ENCODE measurements at regions not wholly inside any gene's neighbourhood (a gene's known extent, or its start where the extent isn't known, plus 50 kb on each side); places are given as distances from the start of the nearest gene placed in this dataset.

DNA sequence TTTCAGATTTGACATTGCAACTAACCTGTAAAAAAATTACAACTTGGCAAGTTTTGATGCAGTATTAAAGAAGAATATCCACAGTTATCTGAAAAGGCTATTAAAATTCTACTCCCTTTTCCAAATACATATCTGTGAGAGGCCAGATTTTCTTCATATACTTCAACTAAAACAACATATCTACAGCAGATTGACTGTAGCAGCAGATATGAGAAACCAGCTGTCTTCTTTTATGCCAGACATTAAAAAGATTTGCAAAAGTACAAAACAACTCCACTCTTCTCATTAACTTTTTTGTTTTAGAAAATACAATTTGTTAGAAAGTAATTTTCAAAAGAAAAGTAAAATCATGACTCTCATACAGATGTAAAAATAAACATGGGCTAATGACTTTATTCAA is 281.1 kb upstream of the PCSK5 start:
- ATAC-seq (ENCODE audit: low read depth in 2 of 2): no peak

GRCh38 chr9:75610246-75610645 is 280.2 kb upstream of the PCSK5 start:
- H3K4me3 Mint-ChIP-seq: no peak overlapping the region
- no peak for ATAC-seq (ENCODE audit: low read depth in 2 of 2)
- H3K36me3 Mint-ChIP-seq: no peaks in the 10 kb centered on the region
- no peak for DNase-seq
- peaks cover 7 to 14% (median 12%) of the 10 kb centered on the region in 3 donors for H3K27me3 Mint-ChIP-seq
- H3K9me3 Mint-ChIP-seq: peaks cover 0 to 18% (median 2%) of the 10 kb centered on the region in 7 donors
- no peaks in the 10 kb centered on the region for H3K4me1 Mint-ChIP-seq
- no peak overlapping the region for H3K27ac Mint-ChIP-seq

More for the DNA sequence above, 281.1 kb upstream of the PCSK5 start:
- H3K36me3 Mint-ChIP-seq: no peaks in the 10 kb centered on the region
- H3K27ac Mint-ChIP-seq: no peak overlapping the region
- DNase-seq: no peak
- peaks cover 0 to 18% (median 2%) of the 10 kb centered on the region in 7 donors for H3K9me3 Mint-ChIP-seq
- no peaks in the 10 kb centered on the region for H3K4me1 Mint-ChIP-seq
- H3K27me3 Mint-ChIP-seq: peaks cover 6 to 14% (median 12%) of the 10 kb centered on the region in 3 donors
- H3K4me3 Mint-ChIP-seq: no peak overlapping the region

GRCh38 chr9:75612205-75612604 is 278.3 kb upstream of the PCSK5 start:
- H3K4me1 Mint-ChIP-seq: no peaks in the 10 kb centered on the region
- no peak for ATAC-seq (ENCODE audit: low read depth in 2 of 2)
- DNase-seq: no peak
- H3K36me3 Mint-ChIP-seq: no peaks in the 10 kb centered on the region
- H3K4me3 Mint-ChIP-seq: no peak overlapping the region
- no peak overlapping the region for H3K27ac Mint-ChIP-seq
- peaks cover 0 to 22% (median 2%) of the 10 kb centered on the region in 7 donors for H3K9me3 Mint-ChIP-seq
- H3K27me3 Mint-ChIP-seq: peaks cover 0 to 27% (median 20%) of the 10 kb centered on the region in 3 donors

DNA sequence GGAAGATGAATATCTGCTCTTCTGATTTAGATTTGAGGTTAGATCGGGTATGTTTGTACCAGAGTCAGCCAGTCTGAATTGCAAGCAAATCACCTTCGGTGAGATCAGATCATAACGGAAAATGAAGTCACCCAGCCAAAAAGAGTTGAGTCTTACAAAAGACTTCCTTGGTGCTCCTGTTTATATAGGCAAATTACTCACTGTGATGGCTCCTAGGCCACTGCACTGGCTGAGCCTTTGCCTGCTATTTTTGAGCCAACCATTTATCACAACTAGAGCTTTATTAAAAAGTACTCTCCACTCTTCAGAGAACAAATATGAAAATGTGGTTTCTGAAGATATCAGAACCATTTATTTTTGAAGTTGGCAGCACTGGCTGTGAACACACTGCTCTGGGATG is 277.7 kb upstream of the PCSK5 start:
- no peaks in the 10 kb centered on the region for H3K36me3 Mint-ChIP-seq
- H3K27ac Mint-ChIP-seq: no peak overlapping the region
- H3K27me3 Mint-ChIP-seq: peaks cover 0 to 27% (median 20%) of the 10 kb centered on the region in 3 donors
- H3K4me3 Mint-ChIP-seq: no peak overlapping the region
- DNase-seq: no peak
- ATAC-seq (ENCODE audit: low read depth in 2 of 2): no peak
- no peaks in the 10 kb centered on the region for H3K4me1 Mint-ChIP-seq
- peaks cover 0 to 18% (median 2%) of the 10 kb centered on the region in 7 donors for H3K9me3 Mint-ChIP-seq

DNA sequence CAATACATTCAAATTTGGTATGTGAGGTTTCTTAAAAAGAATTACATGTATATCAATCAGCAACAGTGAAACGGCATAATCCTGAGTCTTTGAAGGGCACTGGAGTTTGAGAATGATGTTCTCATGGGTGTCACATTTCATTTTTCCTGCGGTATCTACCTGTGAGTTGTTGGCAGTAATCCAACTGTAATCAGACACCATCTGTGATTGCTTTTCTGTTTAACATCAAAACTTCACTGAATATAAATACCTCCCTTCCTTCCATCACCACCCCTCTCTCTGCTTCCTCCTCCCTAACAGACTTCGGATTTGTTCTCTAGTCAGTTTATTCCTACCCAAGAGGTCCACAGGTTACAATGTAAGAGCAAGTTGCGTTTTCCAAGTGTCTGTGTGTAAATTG is 275.2 kb upstream of the PCSK5 start:
- Mint-ChIP-seq H3K27ac (no peak overlapping the region), H3K4me3 (no peak overlapping the region), H3K4me1 (no peaks in the 10 kb centered on the region), H3K36me3 (no peaks in the 10 kb centered on the region), H3K9me3 (peaks cover 0 to 16% (median 6%) of the 10 kb centered on the region in 7 donors), H3K27me3 (peaks cover 0 to 27% (median 20%) of the 10 kb centered on the region in 3 donors)
- ATAC-seq (ENCODE audit: low read depth in 2 of 2) (no peak), DNase-seq (no peak)

GRCh38 chr9:75616052-75616451 is 274.4 kb upstream of the PCSK5 start:
- DNase-seq (no peak), ATAC-seq (ENCODE audit: low read depth in 2 of 2) (no peak)
- Mint-ChIP-seq H3K4me3 (no peak overlapping the region), H3K9me3 (peaks cover 0 to 11% (median 4%) of the 10 kb centered on the region in 7 donors), H3K36me3 (no peaks in the 10 kb centered on the region), H3K4me1 (no peaks in the 10 kb centered on the region), H3K27me3 (peaks cover 4 to 20% (median 16%) of the 10 kb centered on the region in 3 donors), H3K27ac (peak overlapping the region in 1 of 6 donors; percentile 1)

DNA sequence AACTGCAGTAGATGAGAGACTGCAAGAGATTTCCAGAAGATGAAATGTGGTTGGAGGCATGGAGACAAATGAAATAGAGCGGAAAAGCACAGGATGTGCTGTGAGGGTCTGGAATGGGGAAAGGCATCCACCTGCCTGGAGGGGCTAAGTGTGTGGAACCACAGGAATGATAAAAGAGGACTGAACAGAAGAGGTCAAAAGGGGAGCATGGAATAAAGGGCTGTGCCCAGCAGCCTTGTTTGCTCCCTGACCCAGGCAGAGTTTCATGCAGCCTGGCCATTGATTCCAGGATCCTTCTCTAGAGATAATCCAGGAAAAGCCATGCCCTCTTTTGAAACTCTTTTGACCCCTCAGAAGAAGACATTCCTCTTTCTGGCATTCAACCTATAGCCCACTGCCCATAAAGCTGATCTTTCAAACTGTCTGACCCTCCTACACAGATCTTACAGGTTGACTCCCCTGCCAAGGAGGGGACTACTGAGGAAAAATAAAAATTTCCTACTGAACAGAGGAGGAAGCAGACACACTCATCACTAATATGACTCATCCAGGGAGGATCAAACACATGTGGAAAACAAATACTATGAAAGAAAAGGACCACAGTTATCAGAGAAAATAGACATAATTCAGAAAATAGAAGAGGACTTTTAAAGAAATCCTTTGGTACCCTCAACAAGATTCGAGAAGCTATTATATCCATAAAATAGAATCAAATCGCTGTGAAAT is 273.5 kb upstream of the PCSK5 start:
- Mint-ChIP-seq H3K27me3 (peaks cover 13 to 14% (median 14%) of the 10 kb centered on the region in 3 donors), H3K4me1 (no peaks in the 10 kb centered on the region), H3K9me3 (peaks cover 0 to 12% (median 4%) of the 10 kb centered on the region in 7 donors), H3K36me3 (no peaks in the 10 kb centered on the region), H3K4me3 (no peak overlapping the region), H3K27ac (no peak overlapping the region)
- no peak for DNase-seq
- ATAC-seq (ENCODE audit: low read depth in 2 of 2): no peak

DNA sequence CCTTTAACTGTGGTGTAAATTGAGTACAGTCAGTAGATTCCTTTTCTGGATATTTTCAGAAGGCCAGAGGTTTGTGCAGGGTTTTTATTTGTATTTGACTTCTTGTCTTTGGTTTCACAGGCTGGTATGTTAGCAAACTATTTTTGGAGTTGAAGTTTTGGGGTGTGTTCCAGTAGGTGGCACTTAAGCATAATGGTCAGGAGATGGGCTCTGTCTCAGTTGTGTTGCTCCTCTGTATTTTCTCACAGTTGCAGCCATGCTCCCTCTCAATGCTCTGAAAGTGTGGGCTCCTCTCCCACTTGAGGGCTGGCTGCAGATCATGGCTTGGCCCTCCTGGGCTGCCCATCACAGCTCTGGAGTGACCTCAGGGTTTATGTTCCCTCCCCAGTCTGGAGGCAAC is 267.0 kb upstream of the PCSK5 start:
- H3K9me3 Mint-ChIP-seq: peaks cover 0 to 14% (median 0%) of the 10 kb centered on the region in 7 donors
- no peak overlapping the region for H3K4me3 Mint-ChIP-seq
- ATAC-seq (ENCODE audit: low read depth in 2 of 2) (no peak), DNase-seq (no peak)
- H3K36me3 Mint-ChIP-seq: no peaks in the 10 kb centered on the region
- H3K27ac Mint-ChIP-seq: no peak overlapping the region
- no peaks in the 10 kb centered on the region for H3K4me1 Mint-ChIP-seq
- peaks cover 0 to 43% (median 9%) of the 10 kb centered on the region in 3 donors for H3K27me3 Mint-ChIP-seq

DNA sequence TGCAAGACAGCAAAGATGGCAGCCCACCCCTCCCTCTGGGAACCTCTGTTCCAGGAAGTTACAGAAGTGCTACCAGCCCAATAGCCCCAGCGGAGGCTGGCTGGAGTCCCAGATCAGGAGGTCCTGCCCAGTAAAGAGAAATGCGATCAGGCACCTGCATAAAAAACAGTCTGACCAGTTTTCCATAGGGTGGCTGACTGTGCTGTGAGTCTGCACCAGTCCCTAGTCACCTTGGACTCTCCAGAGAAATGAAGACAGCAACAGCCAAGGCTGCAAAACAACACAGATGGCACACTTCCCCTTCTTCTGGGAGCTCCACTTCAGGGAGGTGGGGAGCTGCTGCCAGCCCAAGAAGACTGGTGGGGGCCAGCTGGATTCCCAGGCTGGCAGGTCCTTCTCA is 265.5 kb upstream of the PCSK5 start:
- H3K27ac Mint-ChIP-seq: no peak overlapping the region
- peaks cover 0 to 48% (median 9%) of the 10 kb centered on the region in 3 donors for H3K27me3 Mint-ChIP-seq
- H3K36me3 Mint-ChIP-seq: no peaks in the 10 kb centered on the region
- no peak overlapping the region for H3K4me3 Mint-ChIP-seq
- H3K4me1 Mint-ChIP-seq: no peaks in the 10 kb centered on the region
- no peak for ATAC-seq (ENCODE audit: low read depth in 2 of 2)
- no peak for DNase-seq
- H3K9me3 Mint-ChIP-seq: peaks cover 0 to 7% (median 0%) of the 10 kb centered on the region in 7 donors

DNA sequence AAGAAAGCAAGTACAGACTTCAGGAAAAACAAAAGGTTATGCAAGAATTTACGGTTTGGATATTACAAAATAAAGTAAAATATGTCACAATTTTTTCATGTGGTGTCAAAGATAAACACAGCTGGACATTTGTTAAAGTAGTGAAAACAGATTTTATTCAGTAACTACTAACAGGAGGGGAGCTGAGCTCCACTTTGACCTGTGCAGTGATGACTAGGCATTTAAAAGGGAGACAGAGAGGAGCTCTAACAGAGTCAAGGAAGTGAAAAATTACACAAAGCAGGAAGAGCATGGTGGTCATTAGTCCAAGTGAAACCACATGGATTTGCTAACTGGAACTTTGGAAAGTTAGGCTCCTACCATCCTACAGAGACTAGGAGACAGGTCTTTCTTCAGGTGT is 263.6 kb upstream of the PCSK5 start:
- Mint-ChIP-seq H3K27ac (no peak overlapping the region), H3K4me1 (no peaks in the 10 kb centered on the region), H3K36me3 (no peaks in the 10 kb centered on the region), H3K27me3 (peaks cover 0 to 36% (median 9%) of the 10 kb centered on the region in 3 donors), H3K4me3 (no peak overlapping the region), H3K9me3 (peaks cover 0 to 4% (median 0%) of the 10 kb centered on the region in 7 donors)
- DNase-seq (no peak), ATAC-seq (ENCODE audit: low read depth in 2 of 2) (no peak)

DNA sequence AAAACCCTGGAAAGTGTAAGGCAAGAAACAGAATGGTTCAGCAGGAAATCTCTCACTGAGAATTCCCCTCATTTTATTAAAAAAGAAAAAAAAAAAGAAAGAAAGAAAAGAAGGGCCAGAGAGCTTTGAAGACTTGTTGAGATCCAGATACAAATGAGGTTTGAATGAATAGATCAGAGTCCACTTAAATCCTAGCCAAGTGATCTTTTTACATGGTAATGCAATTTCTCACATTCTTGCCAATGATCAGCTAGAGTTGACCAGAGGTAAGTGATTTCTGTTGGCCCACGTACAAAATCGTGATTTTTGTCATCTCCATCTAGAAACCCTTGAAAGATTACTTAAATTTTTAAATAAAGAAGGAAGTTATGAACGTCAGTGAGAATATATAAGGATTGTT is 261.5 kb upstream of the PCSK5 start:
- ATAC-seq (ENCODE audit: low read depth in 2 of 2): no peak
- Mint-ChIP-seq H3K27ac (no peak overlapping the region), H3K9me3 (peaks cover 0 to 4% (median 0%) of the 10 kb centered on the region in 7 donors), H3K36me3 (no peaks in the 10 kb centered on the region), H3K27me3 (peaks cover 0 to 15% (median 0%) of the 10 kb centered on the region in 3 donors), H3K4me1 (no peaks in the 10 kb centered on the region), H3K4me3 (no peak overlapping the region)
- no peak for DNase-seq

GRCh38 chr9:75633451-75634057 is 256.9 kb upstream of the PCSK5 start:
- DNase-seq: no peak
- Mint-ChIP-seq H3K27me3 (peaks cover 0 to 5% (median 0%) of the 10 kb centered on the region in 3 donors), H3K27ac (peak overlapping the region in 1 of 6 donors; percentile 11), H3K36me3 (no peaks in the 10 kb centered on the region), H3K4me1 (no peaks in the 10 kb centered on the region), H3K9me3 (peaks cover 0 to 4% (median 0%) of the 10 kb centered on the region in 7 donors), H3K4me3 (no peak overlapping the region)
- no peak for ATAC-seq (ENCODE audit: low read depth in 2 of 2)

- no peak for ATAC-seq (ENCODE audit: low read depth in 2 of 2)
- Mint-ChIP-seq H3K27me3 (no peaks in the 10 kb centered on the region), H3K9me3 (no peaks in the 10 kb centered on the region), H3K4me1 (no peaks in the 10 kb centered on the region), H3K27ac (no peak overlapping the region), H3K36me3 (no peaks in the 10 kb centered on the region), H3K4me3 (no peak overlapping the region)
- no peak for DNase-seq
Measured at GRCh38 chr9:75636427-75637045, 253.9 kb upstream of the PCSK5 start.
